Medulla oblongata (tissue), 1 donor: ENCODE measurements at regions not wholly inside any gene's neighbourhood (a gene's known extent, or its start where the extent isn't known, plus 50 kb on each side); places are given as distances from the start of the nearest gene placed in this dataset.
"Not testable (repeated sequence)": the region's sequence is repeated elsewhere in the genome, so short reads cannot be mapped to it uniquely, and the experiment has no call there.

Experiments
- DNase-seq: peaks from one replicate; pipeline ENCODE4 v3.0.0-alpha.2; 2015; ENCODE audit errors: extremely low spot score

GRCh38 chr14:53216955-53217315, 63.8 kb upstream of the DDHD1 start:
- DNase-seq: not testable (repeated sequence)

DNA sequence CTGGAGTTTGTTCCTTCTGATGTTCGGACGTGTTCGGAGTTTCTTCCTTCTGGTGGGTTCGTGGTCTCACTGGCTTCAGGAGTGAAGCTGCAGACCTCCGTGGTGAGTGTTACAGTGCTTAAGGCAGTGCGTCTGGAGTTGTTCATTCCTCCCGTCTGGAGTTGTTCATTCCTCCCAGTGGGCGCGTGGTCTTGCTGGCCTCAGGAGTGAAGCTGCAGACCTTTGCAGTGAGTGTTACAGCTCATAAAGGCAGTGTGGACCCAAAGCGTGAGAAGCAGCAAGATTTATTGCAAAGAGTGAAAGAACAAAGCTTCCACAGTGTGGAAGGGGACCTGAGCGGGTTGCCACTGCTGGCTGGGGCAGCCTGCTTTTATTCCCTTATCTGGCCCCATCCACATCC, 63.4 kb upstream of the DDHD1 start:
- DNase-seq: not testable (repeated sequence)

DNA sequence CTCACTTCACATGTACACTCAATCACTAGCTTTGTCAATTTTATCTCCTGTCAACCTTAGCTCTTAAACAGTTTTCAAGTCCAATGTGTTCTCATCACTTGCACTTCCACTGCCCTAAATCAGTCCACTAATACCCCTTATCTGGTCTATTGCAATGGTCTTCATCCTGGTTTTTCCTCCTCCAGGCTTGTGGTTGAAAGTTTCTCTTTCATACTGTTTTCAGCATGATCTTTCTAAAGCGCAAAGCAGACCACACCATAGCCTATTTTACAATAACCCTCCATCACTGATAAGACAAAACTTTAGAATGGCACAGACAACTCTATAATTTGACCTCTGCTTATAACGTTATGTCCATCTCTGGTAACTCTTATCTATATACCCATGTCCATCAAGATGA, 62.0 kb upstream of the DDHD1 start:
- DNase-seq: no peak

GRCh38 chr14:53214384-53214783, 61.3 kb upstream of the DDHD1 start:
- no peak for DNase-seq

GRCh38 chr14:53213761-53214160, 60.6 kb upstream of the DDHD1 start:
- no peak for DNase-seq

DNA sequence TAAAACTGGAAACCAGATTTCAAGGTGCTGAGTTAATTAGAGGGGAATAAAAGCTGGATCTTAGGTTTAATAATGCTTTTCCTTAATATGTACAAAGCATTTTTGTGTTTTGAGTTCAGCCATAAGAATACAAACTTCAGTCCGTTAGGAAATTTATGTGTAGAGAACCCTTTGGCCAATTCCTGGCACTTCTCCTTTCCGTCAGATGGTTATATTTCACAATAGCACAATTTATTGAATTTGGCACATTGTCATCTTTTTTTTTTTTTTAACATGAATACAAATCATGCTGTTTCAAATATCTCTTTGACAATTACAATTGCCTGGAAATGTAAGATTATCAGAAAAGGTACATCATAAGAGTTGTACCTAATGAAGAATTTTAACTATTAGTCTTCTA, 56.2 kb upstream of the DDHD1 start:
- DNase-seq: peak; percentile 5
